ENCODE measurements at regions not wholly inside any gene's neighbourhood (a gene's known extent, or its start where the extent isn't known, plus 50 kb on each side); places are given as distances from the start of the nearest gene placed in this dataset.

DNA sequence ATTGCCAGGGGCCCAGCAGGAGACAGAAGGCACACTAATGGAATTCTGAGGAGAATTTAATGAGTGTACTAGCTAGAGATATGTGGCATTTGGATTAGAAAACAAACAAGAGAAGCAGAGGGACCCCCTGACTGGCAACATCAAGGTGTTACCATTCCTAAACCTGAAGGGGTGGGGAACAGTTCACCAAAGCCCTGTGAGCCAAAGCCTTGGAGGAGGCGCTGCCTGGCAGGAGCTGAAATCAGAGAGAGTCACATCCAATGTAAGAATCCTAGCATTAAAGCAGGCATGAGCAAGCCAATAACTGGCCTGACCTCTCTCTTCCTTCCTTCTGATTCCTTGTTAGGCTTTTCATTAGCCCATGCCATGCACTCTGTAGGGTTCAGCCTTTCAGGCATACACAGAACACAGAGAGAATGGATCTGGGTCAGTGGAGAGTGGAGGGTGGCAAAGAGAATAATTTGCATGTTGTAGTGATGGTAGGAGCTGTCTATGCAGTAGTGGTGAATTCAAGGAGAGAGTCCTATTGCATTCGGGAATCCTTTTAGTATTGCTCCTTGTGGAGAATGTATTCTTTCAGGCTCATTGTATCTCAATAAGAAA lies 367.2 kb upstream of the MAN1A1 start:
- TF ChIP-seq CTCF (IDR thresholded peaks at IDR 0.05; ENCODE audit: insufficient read depth, low read depth, low read length): no peak
- H3K4me3 ChIP-seq (ENCODE audit: low read depth, low read length): no peak overlapping the region
- DNase-seq (ENCODE audit: low read depth): no peak

DNA sequence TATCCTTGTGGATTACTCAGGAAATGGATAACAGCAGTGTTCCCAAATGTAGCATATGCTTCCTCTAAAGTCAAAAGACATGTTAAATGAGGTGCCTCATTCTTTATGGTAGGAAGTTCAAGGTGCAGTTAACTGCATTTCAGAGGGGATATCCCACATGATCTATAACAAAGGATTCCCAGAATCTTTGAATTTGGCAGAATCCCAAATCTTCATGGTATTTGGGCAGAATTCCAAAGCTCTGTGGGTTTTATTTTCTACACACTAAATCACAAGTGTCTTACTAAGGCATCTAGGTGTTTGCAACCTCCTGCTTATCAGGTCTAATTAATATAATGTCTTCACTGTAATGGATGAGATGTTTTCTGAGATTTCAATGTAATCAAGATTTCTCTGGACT lies 364.3 kb upstream of the MAN1A1 start:
- H3K4me3 ChIP-seq (ENCODE audit: low read depth, low read length): no peak overlapping the region
- DNase-seq (ENCODE audit: low read depth): no peak
- TF ChIP-seq CTCF (IDR thresholded peaks at IDR 0.05; ENCODE audit: insufficient read depth, low read depth, low read length): no peak

DNA sequence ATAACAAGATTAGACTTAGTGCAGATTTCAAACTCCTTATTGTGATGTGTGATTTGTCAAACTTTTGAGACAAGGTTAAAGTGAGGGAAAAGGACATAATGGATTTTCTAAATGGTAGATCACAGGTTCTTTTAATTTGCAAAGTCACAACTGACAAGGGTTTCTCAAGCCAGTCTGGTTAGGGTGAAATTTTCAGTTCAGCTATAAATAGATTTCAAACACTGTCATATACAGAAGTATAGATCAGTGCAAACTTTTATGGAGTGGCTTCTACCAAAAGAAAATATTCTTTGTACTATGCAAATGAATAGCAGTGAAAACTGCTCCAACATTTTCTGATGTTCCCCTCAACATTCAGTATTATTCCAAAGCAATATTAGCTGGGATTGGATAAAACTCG lies 337.1 kb upstream of the MAN1A1 start:
- no peak overlapping the region for H3K4me3 ChIP-seq (ENCODE audit: low read depth, low read length)
- DNase-seq (ENCODE audit: low read depth): no peak
- TF ChIP-seq CTCF (IDR thresholded peaks at IDR 0.05; ENCODE audit: insufficient read depth, low read depth, low read length): no peak

DNA sequence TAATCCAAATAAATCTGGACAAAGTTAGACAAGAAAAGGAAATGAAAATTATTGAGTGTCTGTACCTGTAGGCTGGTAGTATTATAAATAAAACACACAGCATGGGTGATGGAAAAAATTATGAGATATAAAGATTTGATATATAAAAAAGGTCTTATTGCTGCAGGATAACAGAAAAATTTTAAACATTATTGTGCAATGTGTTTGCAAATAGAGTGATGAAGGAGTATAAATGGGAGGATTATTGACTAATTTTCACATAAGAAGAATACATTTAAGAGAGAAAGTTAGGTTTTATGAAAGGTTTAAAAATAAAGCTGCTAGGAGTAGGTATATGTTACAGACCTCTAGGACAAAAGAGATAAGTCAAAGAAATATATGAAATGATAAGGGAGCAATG lies 336.7 kb upstream of the MAN1A1 start:
- TF ChIP-seq CTCF (IDR thresholded peaks at IDR 0.05; ENCODE audit: insufficient read depth, low read depth, low read length): no peak
- DNase-seq (ENCODE audit: low read depth): no peak
- H3K4me3 ChIP-seq (ENCODE audit: low read depth, low read length): no peak overlapping the region

DNA sequence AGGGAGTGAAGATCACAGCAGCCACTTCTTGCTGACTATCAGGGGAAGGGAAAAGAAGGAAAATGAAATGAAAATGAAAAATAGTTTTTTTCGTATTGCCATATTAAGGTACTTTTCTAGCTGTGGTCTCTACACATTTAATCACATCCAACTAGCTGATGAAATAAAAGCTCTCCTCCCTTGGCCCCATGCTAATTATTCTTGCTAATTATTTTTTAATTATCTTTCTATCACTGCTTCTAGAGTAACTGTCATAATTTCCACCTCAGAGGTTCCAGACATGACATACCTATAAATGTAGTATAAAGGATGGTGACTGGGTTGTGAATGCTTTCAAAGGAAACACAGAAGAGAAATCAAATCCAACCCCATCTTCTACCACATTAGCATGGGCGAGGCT lies 334.1 kb upstream of the MAN1A1 start:
- no peak for TF ChIP-seq CTCF (IDR thresholded peaks at IDR 0.05; ENCODE audit: insufficient read depth, low read depth, low read length)
- H3K4me3 ChIP-seq (ENCODE audit: low read depth, low read length): no peak overlapping the region
- no peak for DNase-seq (ENCODE audit: low read depth)

GRCh38 chr6:119683031-119683430 lies 333.5 kb upstream of the MAN1A1 start:
- TF ChIP-seq CTCF (IDR thresholded peaks at IDR 0.05; ENCODE audit: insufficient read depth, low read depth, low read length): no peak
- no peak for DNase-seq (ENCODE audit: low read depth)
- no peak overlapping the region for H3K4me3 ChIP-seq (ENCODE audit: low read depth, low read length)

DNA sequence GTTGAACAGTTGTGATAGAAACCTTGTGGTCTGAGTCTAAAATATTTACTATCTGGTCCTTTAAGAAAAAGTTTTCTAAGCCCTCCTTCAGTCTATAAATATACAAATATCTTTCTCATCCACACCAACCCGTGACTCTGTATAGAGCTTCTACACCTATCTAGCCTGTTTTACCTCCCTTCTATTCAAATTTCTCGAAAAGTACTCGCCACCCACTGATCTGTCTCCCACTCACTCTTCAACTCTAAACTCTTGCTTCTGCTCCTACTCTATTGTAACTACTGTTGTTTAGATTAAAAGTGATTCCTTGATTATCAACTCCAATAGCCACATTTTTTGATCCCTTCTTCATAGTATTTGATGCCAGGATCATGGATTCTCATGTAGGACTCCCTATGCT lies 329.4 kb upstream of the MAN1A1 start:
- H3K4me3 ChIP-seq (ENCODE audit: low read depth, low read length): no peak overlapping the region
- DNase-seq (ENCODE audit: low read depth): no peak
- TF ChIP-seq CTCF (IDR thresholded peaks at IDR 0.05; ENCODE audit: insufficient read depth, low read depth, low read length): no peak
